ENCODE measurements at regions not wholly inside any gene's neighbourhood (a gene's known extent, or its start where the extent isn't known, plus 50 kb on each side); places are given as distances from the start of the nearest gene placed in this dataset.

DNA sequence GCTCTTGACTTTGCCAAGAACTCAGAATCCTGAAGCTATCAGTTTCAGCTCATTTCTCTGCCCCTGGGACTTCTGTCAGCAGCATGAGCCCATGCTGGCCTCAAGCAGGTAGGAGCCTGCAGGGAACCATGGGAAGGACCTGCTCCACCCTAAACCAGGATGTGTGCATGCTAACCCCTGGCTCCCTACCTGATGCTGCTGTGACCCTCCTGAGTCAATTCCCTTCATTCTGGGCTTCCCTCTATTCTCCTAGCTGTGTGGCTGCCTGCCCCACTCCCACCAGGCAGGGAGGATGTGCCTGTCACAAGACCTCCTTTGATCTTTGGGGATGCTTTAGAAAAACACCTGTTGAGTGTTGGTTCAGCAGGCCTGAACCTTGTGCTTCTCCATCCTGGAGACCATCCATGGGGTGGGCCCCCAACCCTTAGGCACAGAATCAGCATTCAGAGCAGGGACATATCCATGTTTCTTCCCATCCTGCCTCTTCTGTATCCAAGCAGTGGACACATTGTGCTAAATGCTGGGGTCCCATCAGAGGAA is 117.1 kb upstream of the CCL21 start:
- Mint-ChIP-seq H3K36me3 (no peaks in the 10 kb centered on the region), H3K9me3 (no peaks in the 10 kb centered on the region), H3K4me3 (no peak overlapping the region), H3K27ac (no peak overlapping the region), H3K27me3 (peaks cover 15% of the 10 kb centered on the region), H3K4me1 (peaks cover 0 to 2% (median 0%) of the 10 kb centered on the region in 3 donors)

DNA sequence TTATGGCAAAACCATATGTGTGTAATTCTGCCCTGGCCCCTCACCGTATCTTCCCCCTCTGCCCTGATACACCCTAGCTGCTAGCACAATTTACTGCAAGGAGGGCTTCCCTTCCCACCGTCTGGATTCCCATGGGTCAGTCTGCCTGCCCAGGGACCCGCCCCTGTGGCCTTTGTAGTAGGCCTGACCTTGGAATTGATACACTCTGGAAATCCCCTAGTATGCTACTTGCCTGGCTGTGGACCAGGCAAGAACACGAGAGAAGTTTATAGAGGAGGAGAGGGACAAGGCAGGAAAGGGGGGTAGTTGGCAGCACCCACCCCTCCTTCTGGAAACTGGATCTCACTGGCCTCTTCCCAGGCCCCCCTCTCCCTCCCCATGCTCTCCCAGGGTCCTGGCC is 115.8 kb upstream of the CCL21 start:
- Mint-ChIP-seq H3K27ac (no peak overlapping the region), H3K4me1 (peaks cover 0 to 2% (median 0%) of the 10 kb centered on the region in 3 donors), H3K27me3 (peaks cover 14% of the 10 kb centered on the region), H3K36me3 (no peaks in the 10 kb centered on the region), H3K4me3 (no peak overlapping the region), H3K9me3 (peaks cover under 1 to 2% (median under 1%) of the 10 kb centered on the region in 3 donors)

DNA sequence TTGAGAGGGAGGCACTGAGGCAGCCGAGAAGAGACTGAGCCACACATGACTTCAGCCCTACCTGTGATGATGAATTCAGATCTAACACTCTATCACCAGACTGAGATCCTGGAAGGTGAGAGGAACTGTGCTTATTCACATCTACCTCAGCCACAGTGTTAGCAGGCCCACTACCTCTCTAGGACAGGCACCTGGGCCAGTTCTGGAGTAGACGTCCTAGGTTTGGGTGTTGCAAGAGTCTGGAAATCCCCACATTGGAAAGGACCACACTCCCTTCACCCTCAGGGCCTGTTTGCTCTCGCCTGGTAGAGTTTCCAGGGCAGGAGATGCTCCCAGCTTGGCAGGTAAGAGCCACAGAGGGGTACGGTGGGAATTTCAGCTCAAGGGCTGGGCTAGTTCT is 113.8 kb upstream of the CCL21 start:
- Mint-ChIP-seq H3K27me3 (peaks cover 8% of the 10 kb centered on the region), H3K4me3 (no peak overlapping the region), H3K36me3 (no peaks in the 10 kb centered on the region), H3K4me1 (peaks cover 0 to 2% (median 0%) of the 10 kb centered on the region in 3 donors), H3K27ac (no peak overlapping the region), H3K9me3 (peaks cover 9 to 10% (median 10%) of the 10 kb centered on the region in 3 donors)

DNA sequence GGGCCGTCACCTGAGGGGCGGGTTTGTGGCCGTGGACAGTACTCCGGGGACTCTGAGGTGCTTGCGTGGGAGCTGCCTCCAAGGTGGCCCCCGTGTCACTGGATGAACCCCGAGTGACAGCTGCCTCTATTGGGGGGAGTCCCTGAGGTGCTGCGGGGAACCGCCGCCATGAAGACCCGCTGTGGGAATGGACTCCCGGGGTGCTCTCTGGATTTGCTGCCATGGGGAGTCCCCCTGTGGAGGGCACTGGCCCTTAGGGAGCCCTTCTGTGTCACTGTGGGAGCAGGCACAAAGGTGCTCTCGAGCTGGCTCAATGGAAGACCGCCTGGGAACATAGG is 100.2 kb upstream of the CCL21 start:
- H3K27ac Mint-ChIP-seq: no peak overlapping the region
- H3K27me3 Mint-ChIP-seq: peaks cover 18% of the 10 kb centered on the region
- no peak overlapping the region for H3K4me3 Mint-ChIP-seq
- H3K4me1 Mint-ChIP-seq: no peaks in the 10 kb centered on the region
- peaks cover 11 to 26% (median 20%) of the 10 kb centered on the region in 3 donors for H3K9me3 Mint-ChIP-seq
- H3K36me3 Mint-ChIP-seq: no peaks in the 10 kb centered on the region

DNA sequence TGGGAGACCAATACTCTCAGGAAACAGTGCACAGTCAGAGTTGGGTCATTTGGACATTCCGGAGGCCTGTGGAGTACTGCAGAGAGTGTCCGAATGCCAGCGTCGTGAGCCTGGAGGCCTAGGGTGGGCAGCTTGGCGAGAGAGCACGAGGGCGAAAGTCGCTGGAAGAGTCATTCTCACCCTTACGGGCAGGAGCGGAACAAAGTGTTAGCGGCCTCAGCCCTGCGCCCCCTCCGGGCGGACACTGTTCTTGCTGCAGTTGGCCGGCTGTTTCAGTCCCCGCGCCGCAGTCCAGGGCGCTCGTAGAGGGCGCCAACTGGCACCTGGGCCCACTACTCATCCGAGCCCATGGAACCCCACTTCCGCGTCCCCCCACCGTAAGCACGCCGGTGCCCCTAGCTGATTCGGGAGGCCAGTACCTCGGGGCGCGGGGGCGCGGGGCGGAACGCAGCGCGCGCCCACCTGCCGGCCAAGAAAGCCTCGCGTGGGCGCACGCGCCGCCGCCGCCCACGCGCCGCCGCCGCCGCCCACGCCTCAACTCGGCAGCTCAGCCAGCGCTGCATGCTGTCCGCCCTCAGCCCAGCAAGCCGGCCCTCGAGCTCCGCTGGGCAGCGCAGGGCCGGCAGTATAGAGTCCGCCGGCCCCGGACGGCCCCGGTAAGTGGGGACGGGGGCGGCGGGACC is 99.7 kb upstream of the CCL21 start:
- Mint-ChIP-seq H3K27me3 (peaks cover 16% of the 10 kb centered on the region), H3K27ac (no peak overlapping the region), H3K4me3 (peak overlapping the region in 1 of 4 donors; percentile 52), H3K4me1 (no peaks in the 10 kb centered on the region), H3K9me3 (peaks cover 11 to 31% (median 25%) of the 10 kb centered on the region in 3 donors), H3K36me3 (no peaks in the 10 kb centered on the region)

DNA sequence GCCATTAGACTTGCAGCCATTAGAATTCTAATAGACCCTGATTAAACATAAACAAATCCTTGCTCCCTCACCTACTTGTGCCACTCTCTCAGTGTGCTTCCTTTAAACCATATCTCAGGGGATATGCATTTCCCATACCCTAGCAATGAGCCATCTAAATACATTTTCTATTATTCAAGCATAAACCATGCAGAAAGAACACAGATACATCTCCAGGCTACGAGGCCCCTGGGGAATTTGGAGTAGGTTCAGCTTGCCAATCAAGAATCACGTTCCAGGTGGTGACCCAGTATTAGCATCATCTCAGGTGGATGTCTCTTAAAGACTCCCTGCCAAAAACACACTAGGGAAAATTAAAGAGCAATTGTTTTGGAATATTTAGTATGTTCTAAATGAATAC is 93.0 kb upstream of the CCL21 start:
- Mint-ChIP-seq H3K36me3 (no peaks in the 10 kb centered on the region), H3K9me3 (peaks cover 6 to 21% (median 13%) of the 10 kb centered on the region in 3 donors), H3K27me3 (peaks cover 18% of the 10 kb centered on the region), H3K4me1 (no peaks in the 10 kb centered on the region), H3K27ac (no peak overlapping the region), H3K4me3 (no peak overlapping the region)

DNA sequence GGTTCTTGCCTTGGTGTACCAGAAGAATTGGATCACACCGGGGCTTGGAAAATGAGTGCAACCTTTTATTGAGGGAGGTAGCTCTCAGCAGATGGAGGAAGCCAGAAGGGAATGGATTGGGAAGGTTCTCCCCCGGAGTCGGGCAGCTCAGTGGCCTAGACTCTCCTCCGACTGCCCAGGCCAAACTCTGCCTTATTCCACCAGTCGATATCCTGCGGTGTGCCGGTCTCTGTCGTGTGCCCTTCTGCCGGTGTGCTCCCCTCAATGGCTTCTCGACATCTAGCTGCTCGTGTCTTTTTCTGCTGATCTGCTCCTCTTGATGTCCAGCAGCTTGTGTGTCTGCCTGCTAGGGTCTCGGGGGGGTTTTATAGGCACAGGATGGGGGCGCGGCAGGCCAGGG is 87.4 kb upstream of the CCL21 start:
- no peak overlapping the region for H3K27ac Mint-ChIP-seq
- peaks cover 24% of the 10 kb centered on the region for H3K27me3 Mint-ChIP-seq
- H3K9me3 Mint-ChIP-seq: peaks cover 1 to 3% (median 2%) of the 10 kb centered on the region in 3 donors
- no peak overlapping the region for H3K4me3 Mint-ChIP-seq
- no peaks in the 10 kb centered on the region for H3K36me3 Mint-ChIP-seq
- H3K4me1 Mint-ChIP-seq: no peaks in the 10 kb centered on the region

DNA sequence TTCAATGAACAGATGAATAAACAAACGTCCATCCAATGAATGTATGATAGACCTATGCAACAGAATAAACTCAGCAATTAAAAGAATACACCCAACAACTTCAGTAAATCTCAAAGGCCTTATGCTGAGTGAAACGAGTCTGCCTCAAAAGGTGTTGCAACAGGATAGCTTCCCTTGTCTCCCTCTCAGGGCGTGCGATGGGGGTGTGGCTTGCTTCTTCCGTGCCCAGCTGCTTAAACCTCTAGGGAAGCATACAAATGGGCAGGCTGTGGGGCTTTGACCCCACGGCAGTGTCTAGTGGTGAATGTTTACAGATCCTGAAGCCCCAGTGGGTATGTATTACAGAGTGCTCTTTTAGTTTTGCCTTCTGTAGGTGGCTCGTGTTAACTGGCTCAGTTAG is 87.0 kb upstream of the CCL21 start:
- Mint-ChIP-seq H3K27ac (no peak overlapping the region), H3K27me3 (peaks cover 26% of the 10 kb centered on the region)

DNA sequence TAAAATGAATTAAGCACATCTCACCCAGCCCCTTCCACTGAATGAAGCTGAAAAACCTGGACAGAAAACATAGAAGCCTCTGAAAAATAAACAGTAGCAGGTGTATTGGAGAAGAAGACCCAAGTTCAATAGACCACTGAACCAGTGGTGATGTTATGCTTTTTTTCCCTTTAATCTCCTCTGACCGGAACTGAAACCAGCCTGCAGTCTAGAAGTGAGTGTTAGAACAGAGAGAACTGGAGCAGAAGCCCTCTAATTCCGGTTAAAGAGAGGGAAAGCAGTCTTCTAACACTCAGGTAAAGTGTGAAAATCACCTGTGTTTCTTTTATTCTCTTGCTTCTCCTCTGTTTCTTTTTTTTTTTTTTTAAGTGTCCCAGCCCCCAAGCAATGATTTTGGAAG is 83.5 kb upstream of the CCL21 start:
- H3K27ac Mint-ChIP-seq: no peak overlapping the region
- peaks cover 31% of the 10 kb centered on the region for H3K27me3 Mint-ChIP-seq
- H3K9me3 Mint-ChIP-seq: no peaks in the 10 kb centered on the region
- H3K36me3 Mint-ChIP-seq: peaks cover 2% of the 10 kb centered on the region
- H3K4me1 Mint-ChIP-seq: no peaks in the 10 kb centered on the region
- H3K4me3 Mint-ChIP-seq: no peak overlapping the region

More for the DNA sequence above, 87.0 kb upstream of the CCL21 start:
- Mint-ChIP-seq H3K36me3 (no peaks in the 10 kb centered on the region), H3K4me1 (no peaks in the 10 kb centered on the region), H3K4me3 (no peak overlapping the region), H3K9me3 (peaks cover 1 to 3% (median 2%) of the 10 kb centered on the region in 3 donors)

DNA sequence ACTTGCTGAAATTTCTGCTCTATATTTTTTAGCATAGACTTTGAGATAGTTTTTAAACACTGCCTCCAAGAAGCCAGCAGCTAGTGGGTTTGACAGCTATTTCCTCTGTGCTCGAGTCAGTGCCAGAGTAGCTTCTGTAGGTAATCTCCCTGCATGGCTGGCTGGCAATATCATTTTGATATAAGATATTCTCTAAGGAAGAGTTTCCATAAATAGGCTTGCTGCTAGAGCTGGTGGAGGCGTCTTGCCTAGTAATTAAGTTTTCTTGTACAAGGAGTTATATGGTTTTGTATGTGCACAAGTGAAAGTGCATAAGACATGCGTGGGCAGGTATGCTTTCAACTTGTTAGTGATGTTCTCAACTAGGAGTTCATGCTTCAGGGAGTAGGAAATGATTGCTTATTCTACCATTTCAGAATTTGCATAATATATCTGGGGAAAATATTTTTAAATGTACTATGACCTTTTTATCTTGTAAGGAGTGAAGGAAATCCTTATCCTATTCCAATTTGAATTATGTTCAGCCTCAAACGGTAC is 74.1 kb upstream of the CCL21 start:
- no peaks in the 10 kb centered on the region for H3K9me3 Mint-ChIP-seq
- H3K4me3 Mint-ChIP-seq: no peak overlapping the region
- no peak overlapping the region for H3K27ac Mint-ChIP-seq
- H3K4me1 Mint-ChIP-seq: peaks cover 0 to 1% (median 0%) of the 10 kb centered on the region in 3 donors
- H3K27me3 Mint-ChIP-seq: peaks cover 16% of the 10 kb centered on the region
- no peaks in the 10 kb centered on the region for H3K36me3 Mint-ChIP-seq

DNA sequence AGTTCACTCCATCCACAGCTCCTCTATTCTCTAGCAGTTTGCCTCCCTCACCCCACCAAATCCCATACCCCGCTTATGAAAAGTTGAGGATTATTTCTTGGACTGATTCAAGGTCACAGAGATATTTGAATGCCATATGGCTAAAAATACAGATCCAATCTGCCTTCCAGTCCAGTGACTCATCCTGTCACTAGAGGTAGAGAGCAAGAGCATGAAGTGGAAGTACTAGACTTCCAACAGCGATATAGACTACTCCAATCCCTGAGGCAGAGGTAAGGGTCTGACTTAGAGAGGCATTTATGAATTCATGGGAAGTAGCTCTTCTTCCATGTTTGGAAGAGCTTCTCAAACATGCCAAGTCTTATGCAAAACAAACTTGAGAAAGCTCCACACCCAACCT is 72.4 kb upstream of the CCL21 start:
- H3K9me3 Mint-ChIP-seq: no peaks in the 10 kb centered on the region

DNA sequence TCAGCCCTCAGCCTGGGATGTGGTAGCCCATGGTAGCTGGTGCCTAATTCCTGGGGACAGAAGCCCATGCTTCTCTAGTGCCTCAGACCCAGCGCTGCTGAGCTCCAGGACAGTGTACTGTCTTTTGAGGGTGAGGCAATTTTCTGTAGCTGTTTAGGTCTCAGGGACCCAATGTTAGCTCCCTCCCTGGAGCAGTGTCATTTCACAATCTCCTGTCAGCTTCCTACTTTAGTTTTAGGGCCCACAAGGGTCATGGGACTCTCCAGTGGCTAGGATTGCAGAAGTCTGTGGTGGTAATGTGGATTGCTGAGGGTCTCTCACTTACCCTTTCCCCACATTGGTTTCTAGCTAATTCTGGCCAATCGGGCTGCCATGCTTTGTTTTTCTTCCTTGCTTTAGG is 67.7 kb upstream of the CCL21 start:
- Mint-ChIP-seq H3K4me3 (no peak overlapping the region), H3K27ac (no peak overlapping the region), H3K27me3 (peaks cover 14% of the 10 kb centered on the region), H3K36me3 (peaks cover 2% of the 10 kb centered on the region), H3K9me3 (peaks cover 2 to 6% (median 4%) of the 10 kb centered on the region in 3 donors), H3K4me1 (no peaks in the 10 kb centered on the region)

More for the DNA sequence above, 72.4 kb upstream of the CCL21 start:
- Mint-ChIP-seq H3K36me3 (no peaks in the 10 kb centered on the region), H3K27ac (no peak overlapping the region), H3K4me1 (peaks cover 0 to 1% (median 0%) of the 10 kb centered on the region in 3 donors), H3K4me3 (no peak overlapping the region), H3K27me3 (peaks cover 14% of the 10 kb centered on the region)

DNA sequence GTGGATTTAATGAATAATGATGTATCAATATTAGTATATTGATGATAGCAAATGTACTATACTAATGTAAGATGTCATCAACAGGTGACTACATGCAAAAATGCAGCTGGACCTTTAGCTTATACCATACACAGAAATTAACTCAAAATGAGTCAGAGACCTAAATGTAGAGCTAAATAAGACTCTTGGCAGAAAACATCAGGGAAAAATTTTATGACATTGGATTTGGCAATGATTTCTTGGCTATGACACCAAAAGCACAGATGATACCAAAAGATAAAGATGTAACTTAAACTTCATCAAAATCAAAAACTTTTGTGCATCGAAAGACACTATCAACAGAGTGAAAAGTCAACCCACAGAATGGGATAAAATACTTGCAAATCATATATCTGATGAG is 64.0 kb upstream of the CCL21 start:
- no peaks in the 10 kb centered on the region for H3K4me1 Mint-ChIP-seq
- H3K27me3 Mint-ChIP-seq: peaks cover 13% of the 10 kb centered on the region
- no peak overlapping the region for H3K27ac Mint-ChIP-seq
- peaks cover 2 to 8% (median 4%) of the 10 kb centered on the region in 3 donors for H3K9me3 Mint-ChIP-seq
- no peak overlapping the region for H3K4me3 Mint-ChIP-seq
- peaks cover 2% of the 10 kb centered on the region for H3K36me3 Mint-ChIP-seq

DNA sequence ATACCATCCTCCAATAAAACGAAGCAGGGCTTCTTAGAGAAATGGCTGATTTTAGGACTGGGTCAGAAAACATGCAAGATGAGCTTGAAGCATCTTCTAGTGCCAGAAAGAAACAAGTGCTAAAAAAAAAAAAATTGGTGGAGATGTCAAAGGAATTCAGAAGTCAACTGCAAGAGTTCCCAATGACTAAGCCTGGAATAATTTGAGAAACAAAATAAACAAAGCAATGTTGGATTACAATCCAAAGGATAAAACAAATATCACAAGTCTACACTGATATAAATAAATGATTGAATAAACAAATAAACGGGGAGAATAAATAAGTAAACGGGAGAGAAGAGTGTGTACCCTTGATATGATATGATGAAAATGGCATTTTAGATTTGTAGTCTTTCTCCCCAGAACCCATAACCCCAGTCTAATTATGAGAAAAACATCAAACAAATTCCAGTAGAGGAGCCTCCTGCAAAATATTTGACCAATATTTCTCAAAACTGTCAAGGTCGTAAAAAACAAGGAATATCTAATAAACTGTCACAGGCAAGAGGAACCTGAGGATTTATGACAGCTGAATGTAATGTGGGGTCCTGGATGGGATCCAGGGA is 63.5 kb upstream of the CCL21 start:
- peaks cover 2 to 8% (median 4%) of the 10 kb centered on the region in 3 donors for H3K9me3 Mint-ChIP-seq
- peaks cover 13% of the 10 kb centered on the region for H3K27me3 Mint-ChIP-seq
- H3K36me3 Mint-ChIP-seq: peaks cover 2% of the 10 kb centered on the region

DNA sequence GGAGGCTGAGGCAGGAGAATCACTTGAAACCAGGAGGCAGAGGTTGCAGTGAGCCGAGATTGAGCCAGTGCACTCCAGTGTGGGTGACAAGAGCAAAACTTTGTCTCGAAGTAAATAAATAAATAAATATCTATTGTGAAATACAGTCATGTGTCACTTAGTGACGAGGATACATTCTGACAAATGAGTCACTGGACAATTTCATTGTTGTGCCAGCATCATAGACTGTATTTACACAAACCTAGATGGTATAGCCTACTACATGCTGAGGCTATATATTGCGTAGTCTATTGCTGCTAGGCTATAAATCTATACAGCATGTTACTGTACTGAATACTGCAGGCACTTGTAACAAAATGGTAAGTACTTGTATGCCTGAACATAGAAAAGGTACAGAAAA is 61.1 kb upstream of the CCL21 start:
- no peak overlapping the region for H3K27ac Mint-ChIP-seq
- H3K27me3 Mint-ChIP-seq: peaks cover 20% of the 10 kb centered on the region
- H3K36me3 Mint-ChIP-seq: no peaks in the 10 kb centered on the region
- peaks cover 3 to 10% (median 4%) of the 10 kb centered on the region in 3 donors for H3K9me3 Mint-ChIP-seq
- no peak overlapping the region for H3K4me3 Mint-ChIP-seq
- peaks cover 0 to 2% (median 0%) of the 10 kb centered on the region in 3 donors for H3K4me1 Mint-ChIP-seq

More for the DNA sequence above, 63.5 kb upstream of the CCL21 start:
- Mint-ChIP-seq H3K4me1 (peaks cover 0 to 2% (median 0%) of the 10 kb centered on the region in 3 donors), H3K27ac (no peak overlapping the region), H3K4me3 (no peak overlapping the region)
